ENCODE measurements at regions not wholly inside any gene's neighbourhood (a gene's known extent, or its start where the extent isn't known, plus 50 kb on each side); places are given as distances from the start of the nearest gene placed in this dataset.

DNA sequence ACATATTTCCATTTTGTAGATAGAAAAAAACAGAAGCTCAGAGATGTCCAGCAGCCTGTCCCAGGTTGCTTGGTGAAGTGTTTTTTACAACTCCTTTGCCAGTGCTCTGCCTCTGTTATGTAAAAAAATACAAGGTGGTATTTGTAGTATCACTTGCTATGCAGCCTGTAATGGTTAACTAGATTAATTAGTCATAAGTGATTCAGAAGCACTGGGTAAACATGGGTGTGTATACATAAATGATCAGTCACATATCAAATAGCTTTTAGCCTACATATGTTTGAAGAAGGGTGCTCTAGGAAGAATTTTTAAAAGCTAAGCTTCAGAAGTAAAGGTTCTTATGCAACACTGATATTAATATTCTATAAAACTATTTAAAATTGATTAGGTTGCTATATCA, 70.0 kb upstream of the MAGI3 start:
- Mint-ChIP-seq H3K36me3 (ENCODE audit: unreplicated experiment) (no peaks in the 10 kb centered on the region), H3K9me3 (ENCODE audit: unreplicated experiment) (no peaks in the 10 kb centered on the region), H3K27ac (ENCODE audit: unreplicated experiment) (no peak overlapping the region), H3K4me3 (ENCODE audit: unreplicated experiment) (no peak overlapping the region), H3K27me3 (ENCODE audit: unreplicated experiment) (peaks cover 7% of the 10 kb centered on the region), H3K4me1 (ENCODE audit: unreplicated experiment) (no peaks in the 10 kb centered on the region)
- TF ChIP-seq, protein P1, sequence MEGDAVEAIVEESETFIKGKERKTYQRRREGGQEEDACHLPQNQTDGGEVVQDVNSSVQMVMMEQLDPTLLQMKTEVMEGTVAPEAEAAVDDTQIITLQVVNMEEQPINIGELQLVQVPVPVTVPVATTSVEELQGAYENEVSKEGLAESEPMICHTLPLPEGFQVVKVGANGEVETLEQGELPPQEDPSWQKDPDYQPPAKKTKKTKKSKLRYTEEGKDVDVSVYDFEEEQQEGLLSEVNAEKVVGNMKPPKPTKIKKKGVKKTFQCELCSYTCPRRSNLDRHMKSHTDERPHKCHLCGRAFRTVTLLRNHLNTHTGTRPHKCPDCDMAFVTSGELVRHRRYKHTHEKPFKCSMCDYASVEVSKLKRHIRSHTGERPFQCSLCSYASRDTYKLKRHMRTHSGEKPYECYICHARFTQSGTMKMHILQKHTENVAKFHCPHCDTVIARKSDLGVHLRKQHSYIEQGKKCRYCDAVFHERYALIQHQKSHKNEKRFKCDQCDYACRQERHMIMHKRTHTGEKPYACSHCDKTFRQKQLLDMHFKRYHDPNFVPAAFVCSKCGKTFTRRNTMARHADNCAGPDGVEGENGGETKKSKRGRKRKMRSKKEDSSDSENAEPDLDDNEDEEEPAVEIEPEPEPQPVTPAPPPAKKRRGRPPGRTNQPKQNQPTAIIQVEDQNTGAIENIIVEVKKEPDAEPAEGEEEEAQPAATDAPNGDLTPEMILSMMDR (IDR thresholded peaks at IDR 0.05), result no peak
- no peak for DNase-seq (ENCODE audit: extremely low spot score, unreplicated experiment)

DNA sequence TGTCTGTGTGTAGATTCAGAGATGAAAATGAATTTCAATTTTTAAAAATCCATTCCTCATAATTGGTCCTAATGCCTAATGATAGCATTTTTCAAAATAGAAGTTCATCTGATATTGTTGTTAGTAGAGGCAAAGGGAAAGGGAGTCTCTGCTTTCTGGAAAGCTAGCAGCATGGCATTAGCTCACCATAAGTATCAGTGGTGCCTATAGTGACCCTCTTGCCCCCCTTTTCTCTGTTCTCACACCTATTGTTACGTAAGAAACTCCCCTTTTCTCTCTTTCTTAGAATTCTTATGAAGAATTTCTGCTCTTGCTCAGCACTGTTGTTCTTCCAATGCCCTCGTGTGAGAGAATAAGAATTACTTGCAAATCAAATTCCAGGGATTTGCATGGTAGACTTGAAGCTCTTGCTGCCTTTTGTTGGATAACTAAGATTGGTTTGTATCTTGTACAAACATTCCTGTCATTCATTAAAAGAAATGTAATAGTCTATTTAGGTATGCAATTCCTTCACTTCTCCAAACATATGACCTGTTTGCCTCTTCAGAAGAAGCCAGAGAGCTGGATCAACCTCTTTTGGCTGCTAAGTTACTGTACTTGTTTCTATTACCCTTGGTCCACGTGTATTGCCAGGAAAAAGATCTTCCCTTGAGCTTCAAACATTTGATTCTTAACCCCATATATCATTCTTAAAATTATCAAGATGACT, 69.2 kb upstream of the MAGI3 start:
- Mint-ChIP-seq H3K4me1 (ENCODE audit: unreplicated experiment) (no peaks in the 10 kb centered on the region), H3K27me3 (ENCODE audit: unreplicated experiment) (peaks cover 2% of the 10 kb centered on the region), H3K36me3 (ENCODE audit: unreplicated experiment) (no peaks in the 10 kb centered on the region), H3K4me3 (ENCODE audit: unreplicated experiment) (no peak overlapping the region), H3K27ac (ENCODE audit: unreplicated experiment) (no peak overlapping the region), H3K9me3 (ENCODE audit: unreplicated experiment) (no peaks in the 10 kb centered on the region)
- no peak for DNase-seq (ENCODE audit: extremely low spot score, unreplicated experiment)
- TF ChIP-seq, protein P1 (IDR thresholded peaks at IDR 0.05), result no peak

DNA sequence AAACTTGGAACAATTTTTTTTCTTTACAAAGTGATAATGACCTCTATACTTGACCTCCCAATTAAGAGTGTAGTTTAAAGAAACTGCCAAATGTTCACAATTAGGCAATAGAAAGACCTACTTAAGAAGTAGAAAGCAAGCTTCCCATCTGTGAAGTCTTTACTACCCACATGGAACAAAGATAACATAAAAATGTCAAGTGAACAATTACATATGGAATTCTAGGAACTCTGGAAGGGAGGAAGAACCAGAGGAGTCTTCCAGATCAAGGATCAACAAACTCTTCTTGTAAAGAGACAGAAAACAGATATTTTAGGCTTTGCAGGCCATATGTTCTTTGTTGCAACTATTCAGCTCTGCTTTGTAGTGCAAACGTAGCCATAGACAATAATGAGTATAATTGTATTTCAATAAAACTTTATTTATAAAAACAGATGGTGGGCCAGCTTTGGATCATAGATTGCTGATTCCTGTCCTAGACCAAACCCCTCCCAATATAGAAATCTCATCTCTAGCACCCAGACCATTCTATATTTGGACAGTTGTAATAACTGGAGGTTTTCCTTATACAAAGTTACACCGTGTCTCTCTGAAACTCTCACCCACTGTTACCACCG, 68.4 kb upstream of the MAGI3 start:
- Mint-ChIP-seq H3K4me3 (ENCODE audit: unreplicated experiment) (no peak overlapping the region), H3K27ac (ENCODE audit: unreplicated experiment) (no peak overlapping the region), H3K36me3 (ENCODE audit: unreplicated experiment) (no peaks in the 10 kb centered on the region), H3K4me1 (ENCODE audit: unreplicated experiment) (no peaks in the 10 kb centered on the region), H3K9me3 (ENCODE audit: unreplicated experiment) (no peaks in the 10 kb centered on the region), H3K27me3 (ENCODE audit: unreplicated experiment) (peaks cover 5% of the 10 kb centered on the region)
- DNase-seq (ENCODE audit: extremely low spot score, unreplicated experiment), result no peak
- TF ChIP-seq, protein P1 (IDR thresholded peaks at IDR 0.05), result no peak

DNA sequence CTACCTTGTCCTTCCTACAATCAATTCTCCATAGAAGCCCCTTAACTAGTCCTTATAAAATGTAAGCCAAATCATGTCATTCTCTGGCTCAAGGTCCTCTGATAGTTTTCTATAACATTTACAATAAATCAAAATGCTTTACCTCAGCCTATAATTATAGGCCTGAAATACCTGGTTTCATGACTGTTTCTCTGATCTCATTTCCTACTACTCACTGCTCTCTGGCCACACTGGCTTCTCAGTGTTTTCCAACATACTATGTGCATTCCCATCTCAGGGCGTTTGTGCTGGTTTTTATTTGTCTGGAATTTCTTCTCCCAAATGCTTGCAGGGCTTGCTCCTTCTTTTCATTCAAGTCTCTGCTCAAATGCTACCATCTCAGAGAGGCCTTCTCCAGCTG, 67.9 kb upstream of the MAGI3 start:
- Mint-ChIP-seq H3K27me3 (ENCODE audit: unreplicated experiment) (peaks cover 5% of the 10 kb centered on the region), H3K4me1 (ENCODE audit: unreplicated experiment) (no peaks in the 10 kb centered on the region), H3K9me3 (ENCODE audit: unreplicated experiment) (no peaks in the 10 kb centered on the region), H3K36me3 (ENCODE audit: unreplicated experiment) (no peaks in the 10 kb centered on the region), H3K4me3 (ENCODE audit: unreplicated experiment) (no peak overlapping the region), H3K27ac (ENCODE audit: unreplicated experiment) (no peak overlapping the region)
- DNase-seq (ENCODE audit: extremely low spot score, unreplicated experiment), result no peak
- TF ChIP-seq, protein P1 (IDR thresholded peaks at IDR 0.05), result no peak

DNA sequence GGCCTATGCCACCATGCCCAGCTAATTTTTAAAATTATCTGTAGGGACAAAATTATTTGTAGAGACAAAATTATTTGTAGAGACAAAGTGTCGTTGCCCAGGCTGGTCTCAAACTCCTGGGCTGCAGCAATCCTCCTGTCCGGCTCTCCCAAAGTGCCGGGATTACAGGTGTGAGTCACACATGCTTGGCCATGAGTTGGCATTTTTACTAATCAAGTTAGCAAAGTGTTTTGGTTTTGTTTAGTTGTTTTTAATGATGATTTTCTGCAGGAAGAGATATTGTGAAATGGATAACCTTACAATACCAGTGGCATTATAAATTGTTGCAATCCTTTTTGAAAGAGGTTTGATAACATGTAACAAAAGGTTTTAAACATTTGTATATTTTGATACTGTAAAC, 65.3 kb upstream of the MAGI3 start:
- TF ChIP-seq, protein P1 (IDR thresholded peaks at IDR 0.05), result no peak
- Mint-ChIP-seq H3K36me3 (ENCODE audit: unreplicated experiment) (no peaks in the 10 kb centered on the region), H3K27me3 (ENCODE audit: unreplicated experiment) (peaks cover 8% of the 10 kb centered on the region), H3K9me3 (ENCODE audit: unreplicated experiment) (no peaks in the 10 kb centered on the region), H3K4me1 (ENCODE audit: unreplicated experiment) (no peaks in the 10 kb centered on the region), H3K4me3 (ENCODE audit: unreplicated experiment) (no peak overlapping the region), H3K27ac (ENCODE audit: unreplicated experiment) (no peak overlapping the region)
- no peak for DNase-seq (ENCODE audit: extremely low spot score, unreplicated experiment)

All from osteocyte (in vitro differentiated cells).